HG02973 (cell line): ENCODE measurements at regions not wholly inside any gene's neighbourhood (a gene's known extent, or its start where the extent isn't known, plus 50 kb on each side); places are given as distances from the start of the nearest gene placed in this dataset.
"Not testable (repeated sequence)": the region's sequence is repeated elsewhere in the genome, so short reads cannot be mapped to it uniquely, and the experiment has no call there.

Experiments used
- ATAC-seq: cut with Tn5 transposase; IDR thresholded peaks from one replicate; pipeline ENCODE4 v1.9.1; 2021; ENCODE audit warnings: moderate library complexity; ENCODE audit not compliant: unreplicated experiment

GRCh38 chr16:29330623-29331022 lies 75.9 kb downstream of the NPIPB11 start:
- ATAC-seq = not testable (repeated sequence)

- ATAC-seq = not testable (repeated sequence)
These were observed 78.0 kb downstream of the NPIPB11 start for GRCh38 chr16:29328528-29328927.

GRCh38 chr16:29327631-29328408 lies 78.7 kb downstream of the NPIPB11 start:
- not testable (repeated sequence) for ATAC-seq

DNA sequence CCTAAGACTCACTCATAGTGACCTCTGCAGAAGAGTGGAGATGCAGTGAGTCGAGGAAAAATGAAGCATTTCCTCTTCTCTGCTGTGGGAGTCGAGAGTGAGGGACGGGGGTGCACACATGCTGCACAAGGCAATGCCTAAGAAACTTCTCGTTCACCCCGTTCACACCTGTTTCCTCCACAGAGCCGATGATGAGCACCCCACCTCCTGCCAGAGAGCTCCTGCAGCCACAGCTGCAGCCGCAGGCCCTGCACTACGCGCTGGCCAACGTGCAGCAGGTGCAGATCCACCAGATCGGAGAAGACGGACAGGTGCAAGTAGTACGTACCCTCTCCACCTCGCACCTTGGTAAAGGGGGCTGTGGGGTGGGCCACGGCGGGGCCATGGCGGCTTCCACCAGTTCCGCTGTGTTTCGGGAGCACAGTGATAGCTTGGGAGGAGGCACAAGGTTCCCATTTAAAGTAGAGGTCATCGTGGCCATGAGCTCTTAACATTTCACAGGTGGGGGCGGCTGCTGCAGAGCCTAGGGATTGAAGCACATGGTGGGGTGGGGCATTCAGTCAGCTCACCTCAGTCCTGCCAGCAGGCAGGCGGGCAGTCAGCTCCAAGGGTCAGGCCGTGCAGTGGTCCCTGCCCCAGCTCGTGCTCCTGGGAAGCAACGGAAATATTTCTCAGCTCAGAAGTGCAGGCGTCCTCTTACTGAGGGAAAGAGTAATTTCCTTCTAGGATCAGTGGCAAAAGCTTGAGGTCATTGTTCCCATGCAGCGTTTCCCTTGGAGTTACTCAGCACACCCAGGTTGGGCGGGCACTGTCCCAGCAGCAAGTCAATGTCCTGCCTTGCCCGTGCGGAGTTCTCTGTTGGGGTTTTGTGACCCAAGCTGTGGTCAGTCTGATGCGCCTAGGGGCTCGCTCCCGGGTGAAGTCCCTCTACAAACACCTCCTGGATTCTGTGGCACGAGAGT lies 80.1 kb downstream of the NPIPB11 start:
- not testable (repeated sequence) for ATAC-seq

DNA sequence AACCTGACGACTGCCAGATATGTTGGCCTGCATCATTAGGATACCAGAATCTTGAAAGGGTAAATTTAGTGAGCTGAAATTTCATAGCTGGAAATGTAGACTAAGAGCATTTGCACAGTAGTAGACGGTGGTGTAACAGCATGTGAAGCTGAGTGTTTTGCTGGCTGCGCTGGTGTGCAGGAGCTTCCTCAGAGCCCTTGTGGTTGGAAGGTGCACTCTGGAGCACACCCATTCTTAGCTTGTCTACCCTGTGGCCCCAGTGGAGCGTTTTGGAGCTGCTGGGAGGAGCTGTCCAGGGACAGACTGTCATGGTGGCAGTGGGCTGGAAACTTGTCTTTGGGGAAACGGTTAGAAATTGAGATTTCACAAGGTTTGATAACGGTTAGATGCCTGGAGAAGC lies 82.8 kb downstream of the NPIPB11 start:
- ATAC-seq = not testable (repeated sequence)

DNA sequence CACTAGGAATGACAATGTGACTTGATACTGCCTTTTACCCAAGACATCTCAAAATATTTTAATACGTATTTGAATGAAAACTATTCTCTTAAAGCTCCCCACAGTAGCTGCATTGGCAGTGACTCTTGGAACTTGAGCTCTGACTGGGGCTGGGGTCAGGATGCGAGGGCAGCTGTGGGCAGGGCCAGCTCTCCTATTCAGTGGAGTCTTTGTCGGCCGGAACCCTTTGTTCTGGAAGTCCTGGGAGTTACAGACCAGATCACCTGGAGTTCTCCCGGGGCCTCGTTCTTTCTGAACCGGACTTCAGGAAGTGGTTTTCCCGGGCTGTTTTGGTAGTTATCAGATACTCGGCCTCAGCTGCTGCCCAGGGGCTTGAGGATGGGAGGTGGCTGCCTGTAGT lies 84.9 kb downstream of the NPIPB11 start:
- ATAC-seq = no peak

GRCh38 chr16:29321000-29321393 lies 85.5 kb downstream of the NPIPB11 start:
- ATAC-seq = no peak

GRCh38 chr16:29320274-29320999 lies 86.1 kb downstream of the NPIPB11 start:
- no peak for ATAC-seq

GRCh38 chr16:29319726-29320125 lies 86.8 kb downstream of the NPIPB11 start:
- ATAC-seq = no peak

DNA sequence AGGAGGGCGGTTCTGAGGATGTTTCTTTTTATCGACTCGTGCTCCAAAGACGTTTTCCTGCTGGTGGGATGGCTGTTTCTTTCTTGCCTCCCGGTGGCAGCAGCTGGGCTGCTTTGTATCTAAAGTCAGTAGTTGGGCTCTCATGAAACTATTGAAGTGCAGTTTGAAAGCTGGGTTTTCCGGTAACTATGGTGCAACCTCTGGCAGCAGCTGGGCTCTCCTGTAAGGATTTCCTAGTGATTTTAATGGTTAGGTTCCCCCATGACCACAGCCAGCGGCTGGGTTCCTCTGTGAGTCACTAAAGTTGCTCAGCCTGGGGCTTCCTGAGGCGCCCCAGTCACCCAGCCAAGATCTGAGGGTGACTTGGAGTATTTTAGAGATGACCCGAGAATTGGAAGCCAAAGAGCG lies 87.9 kb downstream of the NPIPB11 start:
- ATAC-seq = not testable (repeated sequence)

- ATAC-seq = no peak
These were observed 88.5 kb downstream of the NPIPB11 start for GRCh38 chr16:29318037-29318436.

GRCh38 chr16:29317269-29317668 lies 89.2 kb downstream of the NPIPB11 start:
- ATAC-seq = no peak

GRCh38 chr16:29316761-29317183 lies 89.7 kb downstream of the NPIPB11 start:
- no peak for ATAC-seq

- ATAC-seq = no peak
These were observed 90.5 kb downstream of the NPIPB11 start for GRCh38 chr16:29315916-29316517.

DNA sequence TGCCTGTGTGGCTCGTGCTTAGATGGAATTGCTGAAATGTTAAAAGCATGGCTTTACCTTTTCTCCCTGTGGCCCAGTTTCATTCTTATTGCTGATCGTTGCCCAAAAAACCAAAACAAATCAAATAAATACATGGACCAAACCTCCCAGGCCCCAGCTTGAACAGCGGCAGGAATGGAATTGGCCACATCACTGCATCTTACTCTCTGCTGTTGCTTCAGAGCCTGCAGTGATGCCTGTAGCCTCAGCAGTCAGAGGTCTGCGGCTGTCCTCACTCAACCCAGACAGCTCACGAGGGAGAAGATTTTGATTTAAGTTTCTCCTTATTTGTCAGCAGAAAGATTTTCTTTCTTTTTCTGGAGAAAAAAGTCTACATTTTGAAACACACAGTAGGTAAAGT lies 91.5 kb downstream of the NPIPB11 start:
- no peak for ATAC-seq

- ATAC-seq = no peak
These were observed 92.1 kb downstream of the NPIPB11 start for GRCh38 chr16:29314292-29314934.

GRCh38 chr16:29313559-29314048 lies 92.9 kb downstream of the NPIPB11 start:
- no peak for ATAC-seq

DNA sequence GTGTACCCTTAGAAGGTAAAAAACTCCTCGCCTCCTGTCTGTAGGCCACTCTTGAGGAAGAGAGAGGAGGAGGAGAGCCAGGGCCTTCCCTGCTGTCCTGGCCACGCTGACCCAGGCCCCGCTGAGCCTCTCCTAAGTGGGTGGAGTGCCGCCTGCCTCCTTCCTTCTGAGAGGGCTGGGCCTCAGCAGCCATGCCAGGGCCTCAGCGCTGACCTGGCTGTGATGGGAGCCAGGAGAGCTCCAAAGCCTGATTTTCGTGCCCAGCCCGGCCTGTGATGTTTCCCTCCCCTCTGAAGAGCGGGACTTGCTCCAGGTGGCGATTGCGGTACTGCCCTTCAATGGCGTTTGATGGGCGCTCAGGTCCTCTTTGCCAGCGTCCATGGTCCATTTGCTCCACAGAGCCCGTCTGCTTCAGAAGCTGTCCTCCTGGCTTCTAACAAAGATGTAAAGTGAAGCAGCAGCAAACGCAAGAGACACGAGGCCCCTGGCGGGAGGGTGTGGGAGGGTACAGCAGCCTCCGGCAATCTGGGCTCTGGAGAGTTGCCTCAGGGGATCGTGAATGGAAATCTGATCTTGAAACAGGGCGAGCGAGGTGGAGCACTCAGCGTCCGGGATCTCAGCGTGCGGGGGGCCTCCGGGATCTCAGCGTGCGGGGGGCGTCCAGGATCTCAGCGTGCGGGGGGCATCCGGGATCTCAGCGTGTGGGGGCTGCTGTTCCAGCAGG lies 93.5 kb downstream of the NPIPB11 start:
- no peak for ATAC-seq

- not testable (repeated sequence) for ATAC-seq
These were observed 94.2 kb downstream of the NPIPB11 start for GRCh38 chr16:29312345-29312675.
